ENCODE measurements at regions not wholly inside any gene's neighbourhood (a gene's known extent, or its start where the extent isn't known, plus 50 kb on each side); places are given as distances from the start of the nearest gene placed in this dataset.

DNA sequence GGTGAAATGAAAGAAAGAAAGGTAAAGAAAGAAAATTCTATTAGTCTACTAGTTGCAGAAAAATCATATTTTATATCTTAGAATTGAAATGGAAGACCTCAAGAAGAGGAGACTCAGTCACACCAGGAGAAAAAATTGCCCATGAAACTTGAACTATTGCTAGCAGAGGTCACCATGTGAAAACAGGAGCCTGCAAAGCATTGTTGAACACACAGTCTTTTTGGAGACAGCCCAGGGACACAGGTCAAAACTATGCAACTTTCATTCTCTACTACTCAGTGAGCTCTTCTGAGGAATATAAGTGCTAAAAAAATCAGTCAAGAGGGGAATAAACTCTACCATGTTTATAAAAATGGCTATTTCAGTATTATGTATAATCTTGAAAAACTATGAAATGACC is 89.8 kb upstream of the TENT5A start:
- no peak for DNase-seq
- Histone ChIP-seq H3K4me3 (no peak overlapping the region), H3K27me3 (no peaks in the 10 kb centered on the region), H3K4me1 (no peaks in the 10 kb centered on the region), H3K27ac (no peak overlapping the region), H3K9me3 (no peaks in the 10 kb centered on the region), H3K36me3 (no peaks in the 10 kb centered on the region)
- intact Hi-C loops (cut with DNase I), result no loop called here
- TF ChIP-seq, protein P1, sequence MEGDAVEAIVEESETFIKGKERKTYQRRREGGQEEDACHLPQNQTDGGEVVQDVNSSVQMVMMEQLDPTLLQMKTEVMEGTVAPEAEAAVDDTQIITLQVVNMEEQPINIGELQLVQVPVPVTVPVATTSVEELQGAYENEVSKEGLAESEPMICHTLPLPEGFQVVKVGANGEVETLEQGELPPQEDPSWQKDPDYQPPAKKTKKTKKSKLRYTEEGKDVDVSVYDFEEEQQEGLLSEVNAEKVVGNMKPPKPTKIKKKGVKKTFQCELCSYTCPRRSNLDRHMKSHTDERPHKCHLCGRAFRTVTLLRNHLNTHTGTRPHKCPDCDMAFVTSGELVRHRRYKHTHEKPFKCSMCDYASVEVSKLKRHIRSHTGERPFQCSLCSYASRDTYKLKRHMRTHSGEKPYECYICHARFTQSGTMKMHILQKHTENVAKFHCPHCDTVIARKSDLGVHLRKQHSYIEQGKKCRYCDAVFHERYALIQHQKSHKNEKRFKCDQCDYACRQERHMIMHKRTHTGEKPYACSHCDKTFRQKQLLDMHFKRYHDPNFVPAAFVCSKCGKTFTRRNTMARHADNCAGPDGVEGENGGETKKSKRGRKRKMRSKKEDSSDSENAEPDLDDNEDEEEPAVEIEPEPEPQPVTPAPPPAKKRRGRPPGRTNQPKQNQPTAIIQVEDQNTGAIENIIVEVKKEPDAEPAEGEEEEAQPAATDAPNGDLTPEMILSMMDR (IDR thresholded peaks at IDR 0.05), result no peak
- TF ChIP-seq POLR2A (IDR thresholded peaks at IDR 0.05), result no peak

DNA sequence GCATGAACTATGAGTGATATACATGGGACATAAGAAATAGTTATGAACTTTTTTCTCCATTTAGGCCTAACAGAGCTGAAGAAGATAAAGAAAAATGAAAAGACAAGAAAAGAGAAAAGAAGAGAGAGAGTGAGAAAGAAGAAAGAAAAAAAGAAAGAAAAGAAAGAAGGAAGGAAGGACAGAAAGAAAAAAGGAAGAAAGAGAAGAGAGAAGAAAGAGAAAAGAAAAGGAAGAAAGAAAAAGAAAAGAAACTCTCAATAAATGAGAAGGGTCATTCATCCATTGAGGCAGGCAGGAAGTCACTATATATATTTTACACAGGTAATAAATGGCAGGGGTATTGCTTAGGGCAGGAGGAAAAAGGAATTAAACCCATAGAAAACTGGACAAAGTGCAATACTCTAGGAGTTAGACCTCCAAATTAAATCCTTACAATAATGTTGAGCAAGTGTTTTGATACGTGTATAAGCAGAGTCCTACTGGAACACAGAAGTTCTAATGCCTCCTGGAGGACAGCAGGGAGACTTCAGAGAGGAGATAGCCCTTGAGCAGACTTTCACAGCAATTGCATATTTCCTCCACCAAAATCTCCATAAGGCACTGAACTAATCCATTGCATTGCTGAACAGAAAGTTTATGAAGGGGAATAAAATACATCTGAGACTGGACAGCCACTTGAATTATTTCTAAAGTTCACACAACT is 86.4 kb upstream of the TENT5A start:
- intact Hi-C loops (cut with DNase I), result no loop called here
- no peaks in the 10 kb centered on the region for H3K36me3 ChIP-seq
- H3K27ac ChIP-seq, result no peak overlapping the region
- H3K4me1 ChIP-seq, result no peaks in the 10 kb centered on the region
- no peak for TF ChIP-seq POLR2A (IDR thresholded peaks at IDR 0.05)
- TF ChIP-seq, protein P1 (IDR thresholded peaks at IDR 0.05), result no peak
- no peak overlapping the region for H3K4me3 ChIP-seq
- DNase-seq, result no peak
- H3K9me3 ChIP-seq, result no peaks in the 10 kb centered on the region
- 50 to 53% methylated on average over 1 of the region's 1 CpG for WGBS, 2 donors
- no peaks in the 10 kb centered on the region for H3K27me3 ChIP-seq

DNA sequence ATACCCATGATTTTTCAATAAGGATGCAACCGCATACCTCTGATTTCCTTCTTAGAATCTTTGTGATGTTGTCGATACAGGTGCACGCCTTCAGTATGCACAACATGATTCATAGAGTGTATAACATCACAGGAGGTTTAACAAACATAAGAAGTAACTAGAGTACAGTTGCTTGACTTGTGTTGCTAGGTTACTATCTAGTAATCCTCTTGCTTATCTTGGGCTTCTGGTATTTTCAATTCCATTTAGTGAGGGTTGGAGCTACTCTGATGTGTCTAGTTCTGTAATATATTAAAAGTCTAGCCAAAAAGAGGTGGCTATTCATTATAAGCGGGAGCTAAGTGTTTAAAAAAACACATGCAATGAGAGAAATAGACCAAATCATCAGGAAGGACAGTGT is 85.5 kb upstream of the TENT5A start:
- Histone ChIP-seq H3K27me3 (no peaks in the 10 kb centered on the region), H3K9me3 (no peaks in the 10 kb centered on the region), H3K36me3 (no peaks in the 10 kb centered on the region), H3K4me3 (no peak overlapping the region), H3K4me1 (no peaks in the 10 kb centered on the region), H3K27ac (no peak overlapping the region)
- DNase-seq, result no peak
- intact Hi-C loops (cut with DNase I), result no loop called here
- 73 to 82% methylated on average over 4 of the region's 4 CpGs for WGBS, 2 donors
- TF ChIP-seq, protein P1 (IDR thresholded peaks at IDR 0.05), result no peak
- no peak for TF ChIP-seq POLR2A (IDR thresholded peaks at IDR 0.05)

DNA sequence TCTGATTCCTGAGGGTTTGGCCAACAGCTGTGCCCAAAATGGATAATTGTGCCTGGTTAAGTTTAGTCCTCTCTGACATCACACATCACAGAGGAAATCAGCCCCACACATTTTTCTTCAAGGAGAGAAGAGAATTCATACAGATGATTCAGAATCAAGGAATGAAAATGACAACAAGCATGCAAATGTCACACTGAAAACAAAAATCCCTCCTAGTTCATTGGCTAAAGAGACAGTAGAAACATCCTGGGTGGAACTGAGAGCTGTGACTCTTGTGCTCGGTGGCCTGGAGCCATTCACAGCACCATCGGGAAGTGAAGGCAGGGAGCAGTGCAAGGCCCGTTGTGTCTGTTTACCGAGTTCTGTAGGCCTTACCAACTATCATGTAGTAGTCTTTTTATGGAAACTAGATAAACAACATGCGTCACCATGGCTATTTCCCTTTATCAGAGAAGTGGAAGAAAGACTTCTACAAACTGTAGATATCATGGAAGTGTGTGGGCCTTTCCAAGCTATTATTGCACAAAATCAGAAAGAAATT is 81.7 kb upstream of the TENT5A start:
- intact Hi-C loops (cut with DNase I), result no loop called here
- H3K9me3 ChIP-seq, result no peaks in the 10 kb centered on the region
- H3K4me1 ChIP-seq, result no peaks in the 10 kb centered on the region
- no peaks in the 10 kb centered on the region for H3K36me3 ChIP-seq
- no peaks in the 10 kb centered on the region for H3K27me3 ChIP-seq
- DNase-seq, result no peak
- no peak overlapping the region for H3K27ac ChIP-seq
- H3K4me3 ChIP-seq, result no peak overlapping the region
- 73 to 79% methylated on average over 5 of the region's 5 CpGs for WGBS, 2 donors
- no peak for TF ChIP-seq POLR2A (IDR thresholded peaks at IDR 0.05)
- TF ChIP-seq, protein P1 (IDR thresholded peaks at IDR 0.05), result no peak

DNA sequence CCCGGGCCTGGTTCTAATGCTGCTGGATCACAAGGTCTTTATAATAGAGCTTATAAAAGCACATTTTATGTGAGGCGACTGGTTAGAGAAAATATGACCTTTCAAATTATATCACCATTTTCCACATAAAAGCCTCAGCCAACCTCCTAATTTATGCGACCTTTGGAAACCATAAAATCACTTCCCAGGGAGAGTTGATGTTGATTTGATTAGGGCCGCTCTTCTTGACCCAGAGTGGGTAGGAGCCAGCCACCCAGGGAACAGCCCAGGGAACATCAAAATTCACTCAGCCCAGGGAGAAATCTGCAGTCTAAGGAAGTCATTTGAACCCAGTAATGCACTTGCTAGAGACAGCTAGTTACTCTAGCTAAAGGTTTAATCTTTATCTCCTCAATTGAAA is 79.8 kb upstream of the TENT5A start:
- TF ChIP-seq, protein P1 (IDR thresholded peaks at IDR 0.05), result no peak
- TF ChIP-seq POLR2A (IDR thresholded peaks at IDR 0.05), result no peak
- H3K36me3 ChIP-seq, result no peaks in the 10 kb centered on the region
- H3K4me3 ChIP-seq, result no peak overlapping the region
- no peaks in the 10 kb centered on the region for H3K9me3 ChIP-seq
- H3K4me1 ChIP-seq, result no peaks in the 10 kb centered on the region
- H3K27me3 ChIP-seq, result no peaks in the 10 kb centered on the region
- intact Hi-C loops (cut with DNase I), result no loop called here
- no peak overlapping the region for H3K27ac ChIP-seq
- WGBS, 2 donors, result 87 to 93% methylated on average over 4 of the region's 4 CpGs
- DNase-seq, result no peak

All from esophagus squamous epithelium (tissue), 5 donors.